Stromal cell of bone marrow (primary cell): ENCODE measurements at regions not wholly inside any gene's neighbourhood (a gene's known extent, or its start where the extent isn't known, plus 50 kb on each side); places are given as distances from the start of the nearest gene placed in this dataset.

ENCODE experiments used
- DNase-seq: peaks from one replicate; pipeline ENCODE4 v3.0.0-alpha.2; 2012; ENCODE audit warnings: low read depth

GRCh38 chr1:238196516-238196915 lies 305.8 kb upstream of the ZP4 start:
- DNase-seq, result no peak

- no peak for DNase-seq
Measured at GRCh38 chr1:238191170-238191569, 300.4 kb upstream of the ZP4 start.

- no peak for DNase-seq
Measured at GRCh38 chr1:238187575-238187949, 296.8 kb upstream of the ZP4 start.

GRCh38 chr1:238186887-238187574 lies 296.3 kb upstream of the ZP4 start:
- no peak for DNase-seq

GRCh38 chr1:238177960-238178645 lies 287.4 kb upstream of the ZP4 start:
- DNase-seq, result no peak

- DNase-seq, result no peak
Measured at GRCh38 chr1:238177351-238177750, 286.6 kb upstream of the ZP4 start.

- DNase-seq, result no peak
Measured at GRCh38 chr1:238176441-238176840, 285.7 kb upstream of the ZP4 start.

GRCh38 chr1:238171985-238172384 lies 281.3 kb upstream of the ZP4 start:
- DNase-seq, result no peak

GRCh38 chr1:238161955-238162354 lies 271.2 kb upstream of the ZP4 start:
- DNase-seq, result no peak

GRCh38 chr1:238153939-238154338 lies 263.2 kb upstream of the ZP4 start:
- no peak for DNase-seq

- DNase-seq, result no peak
Measured at GRCh38 chr1:238153253-238153652, 262.5 kb upstream of the ZP4 start.

GRCh38 chr1:238152119-238152518 lies 261.4 kb upstream of the ZP4 start:
- DNase-seq, result no peak

GRCh38 chr1:238143038-238143437 lies 252.3 kb upstream of the ZP4 start:
- no peak for DNase-seq

- DNase-seq, result no peak
Measured at GRCh38 chr1:238141353-238141752, 250.6 kb upstream of the ZP4 start.

GRCh38 chr1:238139713-238140112 lies 249.0 kb upstream of the ZP4 start:
- no peak for DNase-seq

- DNase-seq, result no peak
Measured at GRCh38 chr1:238138059-238138626, 247.4 kb upstream of the ZP4 start.

- DNase-seq, result no peak
Measured at GRCh38 chr1:238135708-238136664, 245.3 kb upstream of the ZP4 start.

- no peak for DNase-seq
Measured at GRCh38 chr1:238129677-238130076, 239.0 kb upstream of the ZP4 start.

GRCh38 chr1:238123201-238123600 lies 232.5 kb upstream of the ZP4 start:
- DNase-seq, result no peak

GRCh38 chr1:238119861-238120260 lies 229.1 kb upstream of the ZP4 start:
- no peak for DNase-seq

GRCh38 chr1:238119060-238119459 lies 228.3 kb upstream of the ZP4 start:
- DNase-seq, result no peak

- DNase-seq, result no peak
Measured at GRCh38 chr1:238115852-238116251, 225.1 kb upstream of the ZP4 start.
